ENCODE measurements at regions not wholly inside any gene's neighbourhood (a gene's known extent, or its start where the extent isn't known, plus 50 kb on each side); places are given as distances from the start of the nearest gene placed in this dataset.

GRCh38 chr4:26151615-26152014 is 169.2 kb upstream of the RBPJ start:
- Histone ChIP-seq H3K4me3 (ENCODE audit: low read depth, low read length) (no peak overlapping the region), H3K27me3 (replicated peaks; ENCODE audit: control insufficient read depth, insufficient read depth, low read length) (no peaks in the 10 kb centered on the region), H3K36me3 (ENCODE audit: control insufficient read depth, insufficient read depth, low read length) (no peaks in the 10 kb centered on the region), H3K9me3 (no peaks in the 10 kb centered on the region), H3K4me1 (no peaks in the 10 kb centered on the region)
- Mint-ChIP-seq H3K27me3 (ENCODE audit: insufficient read depth, unreplicated experiment) (no peaks in the 10 kb centered on the region), H3K36me3 (ENCODE audit: insufficient read depth, unreplicated experiment) (no peaks in the 10 kb centered on the region), H3K27ac (ENCODE audit: unreplicated experiment) (no peak overlapping the region), H3K9me3 (ENCODE audit: unreplicated experiment) (peaks cover 19% of the 10 kb centered on the region), H3K4me1 (ENCODE audit: low read depth, unreplicated experiment) (peaks cover 3% of the 10 kb centered on the region), H3K4me3 (ENCODE audit: unreplicated experiment) (no peak overlapping the region)
- no peak for DNase-seq
- POLR2A ChIA-PET, result no interaction called here
- no TSS peak for BruUV-seq (replicated peaks)
- CTCF ChIA-PET, result no interaction called here
- intact Hi-C loops (cut with micrococcal nuclease; ENCODE audit: unreplicated experiment), result no loop called here
- no peak for TF ChIP-seq CTCF (IDR thresholded peaks at IDR 0.05; ENCODE audit: insufficient read depth in 1 of 2, low read depth in 1 of 2, low read length in 1 of 2, severe bottlenecking in 1 of 2, unreplicated experiment in 1 of 2)

DNA sequence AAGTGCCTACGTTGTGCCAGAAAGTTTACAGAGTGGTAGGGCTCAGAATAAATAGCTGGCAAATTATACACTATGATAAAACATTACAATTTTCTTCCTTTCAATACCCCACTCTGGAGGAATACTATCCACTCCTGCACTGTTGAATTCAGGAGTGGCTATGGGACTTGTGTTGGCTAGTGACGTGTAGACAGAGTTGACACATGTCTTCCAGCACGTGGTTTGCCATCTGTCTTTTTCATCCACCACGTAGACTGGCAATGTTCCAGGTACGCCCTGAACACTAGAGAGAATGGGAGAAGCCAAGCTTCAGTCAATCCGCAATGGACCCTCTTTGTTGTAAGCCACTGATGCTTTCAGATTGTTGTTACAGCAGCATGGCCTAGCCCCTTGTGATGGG is 168.8 kb upstream of the RBPJ start:
- Histone ChIP-seq H3K9me3 (no peaks in the 10 kb centered on the region), H3K27me3 (replicated peaks; ENCODE audit: control insufficient read depth, insufficient read depth, low read length) (no peaks in the 10 kb centered on the region), H3K4me3 (ENCODE audit: low read depth, low read length) (no peak overlapping the region), H3K4me1 (no peaks in the 10 kb centered on the region), H3K36me3 (ENCODE audit: control insufficient read depth, insufficient read depth, low read length) (no peaks in the 10 kb centered on the region)
- H3K4me3 Mint-ChIP-seq (ENCODE audit: unreplicated experiment), result no peak overlapping the region
- TF ChIP-seq CTCF (IDR thresholded peaks at IDR 0.05; ENCODE audit: insufficient read depth in 1 of 2, low read depth in 1 of 2, low read length in 1 of 2, severe bottlenecking in 1 of 2, unreplicated experiment in 1 of 2), result no peak
- no peak for DNase-seq
- no peaks in the 10 kb centered on the region for H3K36me3 Mint-ChIP-seq (ENCODE audit: insufficient read depth, unreplicated experiment)
- CTCF ChIA-PET, result no interaction called here
- no peaks in the 10 kb centered on the region for H3K27me3 Mint-ChIP-seq (ENCODE audit: insufficient read depth, unreplicated experiment)
- H3K9me3 Mint-ChIP-seq (ENCODE audit: unreplicated experiment), result peaks cover 19% of the 10 kb centered on the region
- no peaks in the 10 kb centered on the region for H3K4me1 Mint-ChIP-seq (ENCODE audit: low read depth, unreplicated experiment)
- intact Hi-C loops (cut with micrococcal nuclease; ENCODE audit: unreplicated experiment), result no loop called here
- no peak overlapping the region for H3K27ac Mint-ChIP-seq (ENCODE audit: unreplicated experiment)
- POLR2A ChIA-PET, result no interaction called here
- BruUV-seq (replicated peaks), result no TSS peak

DNA sequence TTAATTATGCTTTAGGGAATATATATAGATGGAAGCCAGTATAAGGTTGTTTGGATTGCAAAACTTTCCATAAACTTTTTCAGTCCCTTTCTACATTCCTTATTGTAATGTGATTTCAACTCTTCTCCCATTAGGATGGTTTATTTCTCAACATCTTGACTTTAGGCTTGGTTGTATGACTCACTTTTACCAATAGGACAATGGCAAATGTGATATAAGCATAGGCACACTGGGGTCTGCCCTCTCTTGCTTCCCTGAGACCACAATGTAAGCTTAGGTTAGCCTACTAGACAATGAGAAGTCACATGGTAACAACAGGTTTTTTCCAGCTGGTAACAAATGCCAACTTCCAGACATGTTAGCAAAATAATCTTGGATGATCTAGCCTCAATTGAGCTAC is 163.3 kb upstream of the RBPJ start:
- POLR2A ChIA-PET, result no interaction called here
- H3K4me3 Mint-ChIP-seq (ENCODE audit: unreplicated experiment), result no peak overlapping the region
- Histone ChIP-seq H3K36me3 (ENCODE audit: control insufficient read depth, insufficient read depth, low read length) (no peaks in the 10 kb centered on the region), H3K4me1 (no peaks in the 10 kb centered on the region), H3K9me3 (no peaks in the 10 kb centered on the region), H3K4me3 (ENCODE audit: low read depth, low read length) (no peak overlapping the region), H3K27me3 (replicated peaks; ENCODE audit: control insufficient read depth, insufficient read depth, low read length) (no peaks in the 10 kb centered on the region)
- H3K27ac Mint-ChIP-seq (ENCODE audit: unreplicated experiment), result no peak overlapping the region
- BruUV-seq (replicated peaks), result no TSS peak
- H3K4me1 Mint-ChIP-seq (ENCODE audit: low read depth, unreplicated experiment), result no peaks in the 10 kb centered on the region
- TF ChIP-seq CTCF (IDR thresholded peaks at IDR 0.05; ENCODE audit: insufficient read depth in 1 of 2, low read depth in 1 of 2, low read length in 1 of 2, severe bottlenecking in 1 of 2, unreplicated experiment in 1 of 2), result no peak
- H3K36me3 Mint-ChIP-seq (ENCODE audit: insufficient read depth, unreplicated experiment), result no peaks in the 10 kb centered on the region
- intact Hi-C loops (cut with micrococcal nuclease; ENCODE audit: unreplicated experiment), result no loop called here
- CTCF ChIA-PET, result no interaction called here
- DNase-seq, result no peak
- no peaks in the 10 kb centered on the region for H3K27me3 Mint-ChIP-seq (ENCODE audit: insufficient read depth, unreplicated experiment)
- H3K9me3 Mint-ChIP-seq (ENCODE audit: unreplicated experiment), result no peaks in the 10 kb centered on the region
